ENCODE measurements at regions not wholly inside any gene's neighbourhood (a gene's known extent, or its start where the extent isn't known, plus 50 kb on each side); places are given as distances from the start of the nearest gene placed in this dataset.

DNA sequence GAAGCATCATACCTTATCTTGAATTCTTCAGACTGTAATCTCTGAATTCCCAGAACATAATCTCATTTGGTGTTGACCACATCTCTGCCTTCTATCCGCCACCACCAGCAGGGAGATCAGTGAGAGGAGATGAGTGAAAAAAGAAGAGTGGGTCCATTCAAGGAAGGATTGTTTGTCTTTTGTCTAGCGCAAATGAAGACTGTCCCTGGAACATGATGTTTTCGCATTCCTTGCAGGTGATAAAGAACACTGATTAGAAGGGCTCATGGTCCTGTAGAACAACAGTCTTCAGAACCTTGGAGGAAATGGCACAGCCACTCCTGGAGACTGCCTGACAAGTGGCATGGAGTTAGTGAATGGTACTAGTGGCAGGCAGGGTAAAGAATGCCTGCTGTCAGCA, 869.6 kb downstream of the JRKL start:
- ATAC-seq (no peak), DNase-seq (no peak)
- ChIA-PET POLR2A (ENCODE audit: unreplicated experiment) (no interaction called here), CTCF (no interaction called here)
- H3K9me3 ChIP-seq (ENCODE audit: low read length): 0 out of 2 replicates have a peak, but pooled peaks cover 4% of the 10 kb centered on the region
- H3K4me3 ChIP-seq (ENCODE audit: low read length): no peak overlapping the region
- no peaks in the 10 kb centered on the region for H3F3A ChIP-seq (ENCODE audit: low read length, unreplicated experiment)
- BruUV-seq (replicated peaks): no TSS peak
- H4K20me1 ChIP-seq (ENCODE audit: low read length): no peaks in the 10 kb centered on the region
- intact Hi-C loops (cut with micrococcal nuclease): no loop called here
- no peak overlapping the region for H3K27ac ChIP-seq (ENCODE audit: low read length)
- no peaks in the 10 kb centered on the region for H3K36me3 ChIP-seq (ENCODE audit: low read depth, low read length)
- no peak overlapping the region for H3K9ac ChIP-seq (ENCODE audit: low read length)
- H2AFZ ChIP-seq (ENCODE audit: low read length): no peak overlapping the region
- H3K4me2 ChIP-seq (ENCODE audit: low read length): no peak overlapping the region
- TF ChIP-seq, protein P1, sequence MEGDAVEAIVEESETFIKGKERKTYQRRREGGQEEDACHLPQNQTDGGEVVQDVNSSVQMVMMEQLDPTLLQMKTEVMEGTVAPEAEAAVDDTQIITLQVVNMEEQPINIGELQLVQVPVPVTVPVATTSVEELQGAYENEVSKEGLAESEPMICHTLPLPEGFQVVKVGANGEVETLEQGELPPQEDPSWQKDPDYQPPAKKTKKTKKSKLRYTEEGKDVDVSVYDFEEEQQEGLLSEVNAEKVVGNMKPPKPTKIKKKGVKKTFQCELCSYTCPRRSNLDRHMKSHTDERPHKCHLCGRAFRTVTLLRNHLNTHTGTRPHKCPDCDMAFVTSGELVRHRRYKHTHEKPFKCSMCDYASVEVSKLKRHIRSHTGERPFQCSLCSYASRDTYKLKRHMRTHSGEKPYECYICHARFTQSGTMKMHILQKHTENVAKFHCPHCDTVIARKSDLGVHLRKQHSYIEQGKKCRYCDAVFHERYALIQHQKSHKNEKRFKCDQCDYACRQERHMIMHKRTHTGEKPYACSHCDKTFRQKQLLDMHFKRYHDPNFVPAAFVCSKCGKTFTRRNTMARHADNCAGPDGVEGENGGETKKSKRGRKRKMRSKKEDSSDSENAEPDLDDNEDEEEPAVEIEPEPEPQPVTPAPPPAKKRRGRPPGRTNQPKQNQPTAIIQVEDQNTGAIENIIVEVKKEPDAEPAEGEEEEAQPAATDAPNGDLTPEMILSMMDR (conservative IDR thresholded peaks at IDR 0.05; ENCODE audit: low read depth, low read length): no peak
- no peak for TF ChIP-seq EZH2phosphoT487 (IDR thresholded peaks at IDR 0.05; ENCODE audit: borderline replicate concordance, low read length)
- no peak for TF ChIP-seq EZH2 (IDR thresholded peaks at IDR 0.05; ENCODE audit: low read length, unreplicated experiment)
- H3K27me3 ChIP-seq (ENCODE audit: low read length): no peaks in the 10 kb centered on the region
- H3K9me2 ChIP-seq (replicated peaks; ENCODE audit: low read length): no peaks in the 10 kb centered on the region
- H3K4me1 ChIP-seq (ENCODE audit: insufficient read depth, low read length): no peaks in the 10 kb centered on the region
- H3K79me2 ChIP-seq (ENCODE audit: low read length): no peaks in the 10 kb centered on the region

DNA sequence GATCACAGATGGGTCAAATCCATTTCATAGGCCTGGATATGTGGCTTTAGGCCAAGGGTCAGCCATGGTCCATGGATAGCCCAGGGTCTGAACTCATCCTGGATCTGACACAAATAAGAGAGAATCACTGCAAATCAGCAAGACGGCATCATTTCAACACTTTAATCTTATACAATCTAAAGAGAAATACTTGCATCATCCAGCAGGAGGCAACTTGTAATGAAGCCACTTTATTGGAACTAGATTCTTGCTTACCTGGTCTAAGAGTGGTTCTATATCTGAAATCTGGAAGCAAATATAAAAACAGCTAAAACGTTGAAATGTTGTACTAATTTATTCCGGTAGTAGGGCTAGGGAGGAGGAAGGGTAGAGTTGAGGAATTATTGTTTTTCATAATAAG, 870.1 kb downstream of the JRKL start:
- no peaks in the 10 kb centered on the region for H3K4me1 ChIP-seq (ENCODE audit: insufficient read depth, low read length)
- no peak for TF ChIP-seq EZH2phosphoT487 (IDR thresholded peaks at IDR 0.05; ENCODE audit: borderline replicate concordance, low read length)
- TF ChIP-seq, protein P1 (conservative IDR thresholded peaks at IDR 0.05; ENCODE audit: low read depth, low read length): peak; percentile 42
- no peak overlapping the region for H3K27ac ChIP-seq (ENCODE audit: low read length)
- 0 out of 2 replicates have a peak, but pooled peaks cover 4% of the 10 kb centered on the region for H3K9me3 ChIP-seq (ENCODE audit: low read length)
- DNase-seq (peak; percentile 6), ATAC-seq (no peak)
- intact Hi-C loops (cut with micrococcal nuclease): no loop called here
- no peaks in the 10 kb centered on the region for H4K20me1 ChIP-seq (ENCODE audit: low read length)
- H3F3A ChIP-seq (ENCODE audit: low read length, unreplicated experiment): no peaks in the 10 kb centered on the region
- no peak overlapping the region for H3K4me3 ChIP-seq (ENCODE audit: low read length)
- H2AFZ ChIP-seq (ENCODE audit: low read length): no peak overlapping the region
- H3K79me2 ChIP-seq (ENCODE audit: low read length): no peaks in the 10 kb centered on the region
- no peak overlapping the region for H3K4me2 ChIP-seq (ENCODE audit: low read length)
- no peaks in the 10 kb centered on the region for H3K36me3 ChIP-seq (ENCODE audit: low read depth, low read length)
- POLR2A ChIA-PET (ENCODE audit: unreplicated experiment): no interaction called here
- no peaks in the 10 kb centered on the region for H3K27me3 ChIP-seq (ENCODE audit: low read length)
- no peak overlapping the region for H3K9ac ChIP-seq (ENCODE audit: low read length)
- H3K9me2 ChIP-seq (replicated peaks; ENCODE audit: low read length): no peaks in the 10 kb centered on the region
- CTCF ChIA-PET: no interaction called here
- BruUV-seq (replicated peaks): no TSS peak

DNA sequence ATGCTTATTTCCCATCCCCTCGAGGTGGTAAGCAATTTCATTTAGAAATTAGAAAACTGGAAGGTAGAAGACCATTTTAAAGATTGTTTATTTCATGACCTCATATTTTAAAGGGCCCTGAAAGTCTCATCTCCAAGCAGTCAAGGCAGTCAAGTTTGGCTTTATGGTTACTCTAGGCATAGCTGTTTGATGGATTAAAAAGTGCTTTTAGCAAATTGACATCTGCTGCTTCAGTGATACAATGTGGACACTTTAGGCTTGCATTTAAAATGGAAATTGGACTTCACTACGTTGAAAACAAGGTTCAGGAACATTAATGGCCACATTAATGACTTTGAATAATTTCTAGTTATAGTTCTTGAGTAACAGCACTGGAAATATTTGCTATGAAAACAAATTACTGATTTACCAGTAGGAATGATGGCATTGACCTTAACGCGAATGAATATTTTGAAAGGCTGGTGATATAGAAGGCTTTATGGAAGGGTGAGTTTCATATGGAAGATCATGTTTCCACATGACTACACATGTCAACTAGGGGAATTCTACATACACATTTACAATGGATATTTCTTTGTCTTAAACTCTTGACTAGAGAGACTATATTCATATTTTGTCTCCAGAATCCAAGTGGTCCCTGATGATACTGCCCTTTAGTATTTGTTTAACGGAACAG, 873.5 kb downstream of the JRKL start:
- Histone ChIP-seq H3K4me2 (ENCODE audit: low read length) (no peak overlapping the region), H4K20me1 (ENCODE audit: low read length) (no peaks in the 10 kb centered on the region), H3K9ac (ENCODE audit: low read length) (no peak overlapping the region), H3K27ac (ENCODE audit: low read length) (no peak overlapping the region), H3K4me1 (ENCODE audit: insufficient read depth, low read length) (no peaks in the 10 kb centered on the region), H3K36me3 (ENCODE audit: low read depth, low read length) (no peaks in the 10 kb centered on the region), H3K9me2 (replicated peaks; ENCODE audit: low read length) (no peaks in the 10 kb centered on the region), H2AFZ (ENCODE audit: low read length) (no peak overlapping the region), H3K9me3 (ENCODE audit: low read length) (0 out of 2 replicates have a peak, but pooled peaks cover 4% of the 10 kb centered on the region), H3F3A (ENCODE audit: low read length, unreplicated experiment) (no peaks in the 10 kb centered on the region), H3K79me2 (ENCODE audit: low read length) (no peaks in the 10 kb centered on the region), H3K4me3 (ENCODE audit: low read length) (no peak overlapping the region), H3K27me3 (ENCODE audit: low read length) (no peaks in the 10 kb centered on the region)
- ChIA-PET POLR2A (ENCODE audit: unreplicated experiment) (no interaction called here), CTCF (no interaction called here)
- DNase-seq: no peak
- ATAC-seq: no peak
- BruUV-seq (replicated peaks): no TSS peak
- intact Hi-C loops (cut with micrococcal nuclease): no loop called here
- TF ChIP-seq, protein P1 (conservative IDR thresholded peaks at IDR 0.05; ENCODE audit: low read depth, low read length): no peak
- TF ChIP-seq EZH2phosphoT487 (IDR thresholded peaks at IDR 0.05; ENCODE audit: borderline replicate concordance, low read length) (no peak), EZH2 (IDR thresholded peaks at IDR 0.05; ENCODE audit: low read length, unreplicated experiment) (no peak)
